CD14-positive monocyte (primary cell): ENCODE measurements at regions not wholly inside any gene's neighbourhood (a gene's known extent, or its start where the extent isn't known, plus 50 kb on each side); places are given as distances from the start of the nearest gene placed in this dataset.

Experiments
- DNase-seq, 3 donors: peaks; one replicate each; pipeline ENCODE4 v3.0.0-alpha.2; 2011 to 2022
- H2AFZ ChIP-seq: 2 replicates; pipeline ENCODE4 v1.6.0; 2012; ENCODE audit warnings: mild to moderate bottlenecking, low read depth, low read length, inconsistent platforms; ENCODE audit not compliant: insufficient read depth, poor library complexity, severe bottlenecking
- H3K27ac ChIP-seq, 2 donors: 1 replicate in 1 of 2; 2 replicates in 1 of 2; pipeline ENCODE4 v1.5.1; 2012 to 2013; ENCODE audit warnings: low read length in 2 of 2, control low read depth in 1 of 2, inconsistent platforms in 1 of 2, low read depth in 1 of 2, mild to moderate bottlenecking in 1 of 2
- H3K27me3 ChIP-seq, 2 donors: one replicate each; pipeline versions ENCODE4 v1.6.0 to v1.6.1; 2011 to 2013; ENCODE audit warnings: low read length in 2 of 2; ENCODE audit not compliant: control insufficient read depth in 2 of 2, insufficient read depth in 2 of 2
- H3K36me3 ChIP-seq, 2 donors: replicated peaks in 1 of 2; 1 replicate in 1 of 2; 2 replicates in 1 of 2; pipeline versions ENCODE4 v1.5.1 to v1.6.1; 2012 to 2013; ENCODE audit warnings: low read length in 2 of 2, control low read depth in 1 of 2, inconsistent platforms in 1 of 2, mild to moderate bottlenecking in 1 of 2; ENCODE audit not compliant: insufficient read depth in 2 of 2, control insufficient read depth in 1 of 2
- H3K4me1 ChIP-seq, 2 donors: 1 replicate in 1 of 2; 2 replicates in 1 of 2; pipeline versions ENCODE4 v1.5.1 to v1.6.1; 2012 to 2013; ENCODE audit warnings: low read length in 2 of 2, control low read depth in 1 of 2, inconsistent platforms in 1 of 2, mild to moderate bottlenecking in 1 of 2, moderate library complexity in 1 of 2; ENCODE audit not compliant: insufficient read depth in 2 of 2, control insufficient read depth in 1 of 2
- H3K4me2 ChIP-seq: replicated peaks from 2 replicates; pipeline ENCODE3; 2012; ENCODE audit warnings: low read length, moderate library complexity, mild to moderate bottlenecking; ENCODE audit not compliant: poor library complexity, severe bottlenecking; ENCODE audit errors: extremely low read depth
- H3K4me3 ChIP-seq, 3 experiments: fragments of 200-600 bp in 1 of 3; sonication (generic) in 1 of 3; replicated peaks in 1 of 3; 1 replicate in 2 of 3; 2 replicates in 1 of 3; pipeline ENCODE4 v1.5.1; 2011 to 2013; ENCODE audit warnings: low read length in 3 of 3, mild to moderate bottlenecking in 3 of 3, control low read depth in 2 of 3, low read depth in 2 of 3, inconsistent platforms in 1 of 3, moderate library complexity in 1 of 3
- H3K79me2 ChIP-seq: 2 replicates; pipeline ENCODE4 v1.6.0; 2012; ENCODE audit warnings: mild to moderate bottlenecking, control low read depth, inconsistent platforms, low read length, moderate library complexity; ENCODE audit not compliant: insufficient read depth
- H3K9ac ChIP-seq: 2 replicates; pipeline ENCODE4 v1.6.0; 2017; ENCODE audit warnings: low read length, mild to moderate bottlenecking; ENCODE audit not compliant: insufficient read depth, poor library complexity, severe bottlenecking
- H3K9me3 ChIP-seq, 2 donors: replicated peaks in 1 of 2; 1 replicate in 1 of 2; 2 replicates in 1 of 2; pipeline versions ENCODE4 v1.5.1 to v1.6.1; 2012 to 2013; ENCODE audit warnings: low read length in 2 of 2, control low read depth in 1 of 2; ENCODE audit not compliant: control insufficient read depth in 1 of 2, insufficient read depth in 1 of 2
- H4K20me1 ChIP-seq: 2 replicates; pipeline ENCODE4 v1.6.0; 2012; ENCODE audit warnings: mild to moderate bottlenecking, low read length, control low read depth, moderate library complexity; ENCODE audit not compliant: insufficient read depth
- H3K27ac Mint-ChIP-seq, 7 donors: one replicate each; pipeline ENCODE4 v1.8.0; 2020; ENCODE audit warnings: mild to moderate bottlenecking in 7 of 7, mixed read lengths in 7 of 7, moderate library complexity in 6 of 7, inconsistent platforms in 2 of 7
- H3K27me3 Mint-ChIP-seq, 3 donors: one replicate each; pipeline ENCODE4 v1.8.0; 2021 to 2022; ENCODE audit warnings: low read depth in 3 of 3, mild to moderate bottlenecking in 3 of 3, mixed read lengths in 3 of 3, moderate library complexity in 3 of 3, inconsistent platforms in 1 of 3
- H3K36me3 Mint-ChIP-seq, 2 donors: one replicate each; pipeline ENCODE4 v1.8.0; 2020; ENCODE audit warnings: mixed read lengths in 2 of 2, inconsistent platforms in 1 of 2, mild to moderate bottlenecking in 1 of 2
- H3K4me1 Mint-ChIP-seq: one replicate; pipeline ENCODE4 v1.8.0; 2020; ENCODE audit warnings: mild to moderate bottlenecking, mixed read lengths
- H3K4me3 Mint-ChIP-seq, 2 donors: one replicate each; pipeline ENCODE4 v1.8.0; 2020; ENCODE audit warnings: mild to moderate bottlenecking in 2 of 2, mixed read lengths in 2 of 2, moderate library complexity in 1 of 2
- H3K9me3 Mint-ChIP-seq, 7 donors: one replicate each; pipeline ENCODE4 v1.8.0; 2020 to 2022; ENCODE audit warnings: mixed read lengths in 7 of 7, mild to moderate bottlenecking in 6 of 7, moderate library complexity in 6 of 7, inconsistent platforms in 2 of 7
- CTCF ChIP-seq: fragments of 200-600 bp; IDR thresholded peaks from one replicate; pipeline ENCODE4 v1.8.0; 2022; ENCODE audit warnings: antibody characterized with exemption, mild to moderate bottlenecking
- WGBS: methylation state at CpG from one replicate; pipeline ENCODE4 v1.1.5; 2013; ENCODE audit warnings: missing lambda C conversion rate; ENCODE audit not compliant: insufficient coverage; 5-methylcytosine and 5-hydroxymethylcytosine counted together
- intact Hi-C, 2 donors: fragments of 100-400 bp; cut with micrococcal nuclease; formaldehyde crosslinking; loops; one replicate each; pipeline versions ENCODE4 v1.15.0 to v1.15.1; 2023

DNA sequence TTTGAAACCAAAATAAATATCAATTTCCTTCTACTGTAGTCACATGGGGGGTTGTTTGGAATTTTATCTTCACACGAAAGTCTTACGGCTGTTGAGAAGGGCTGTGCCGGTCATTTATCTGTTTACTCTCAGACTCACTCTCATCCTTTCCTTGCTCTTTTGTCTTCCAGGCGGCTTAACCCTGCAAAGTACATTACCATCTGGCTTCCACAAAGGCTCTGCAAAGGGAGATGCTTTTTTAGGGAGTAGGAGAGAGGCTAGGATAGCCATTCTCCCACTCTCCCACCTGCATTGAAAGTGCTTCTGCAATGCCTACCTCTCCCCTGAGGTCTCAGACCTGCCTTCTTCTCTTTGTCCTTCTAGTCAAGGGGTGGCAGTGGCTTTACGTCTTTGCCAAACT, 247.6 kb downstream of the MEIS1 start:
- Histone ChIP-seq H3K4me2 (no peak overlapping the region), H3K79me2 (no peaks in the 10 kb centered on the region), H3K36me3 (no peaks in the 10 kb centered on the region), H3K9me3 (no peaks in the 10 kb centered on the region), H2AFZ (no peak overlapping the region), H4K20me1 (no peaks in the 10 kb centered on the region), H3K4me1 (no peaks in the 10 kb centered on the region), H3K27ac (no peak overlapping the region), H3K9ac (no peak overlapping the region), H3K4me3 (no peak overlapping the region), H3K27me3 (no peaks in the 10 kb centered on the region)
- TF ChIP-seq CTCF: no peak
- no peak for DNase-seq
- Mint-ChIP-seq H3K36me3 (no peaks in the 10 kb centered on the region), H3K4me1 (no peaks in the 10 kb centered on the region), H3K9me3 (peaks cover 0 to 3% (median 0%) of the 10 kb centered on the region in 7 donors), H3K27ac (no peak overlapping the region), H3K27me3 (peaks cover 0 to 2% (median 0%) of the 10 kb centered on the region in 3 donors), H3K4me3 (no peak overlapping the region)
- intact Hi-C loops: no loop called here
- no CpG with 5 or more reads among the region's 5 CpGs for WGBS

GRCh38 chr2:66683064-66683463, 248.1 kb downstream of the MEIS1 start:
- Mint-ChIP-seq H3K27me3 (peaks cover 0 to 2% (median 0%) of the 10 kb centered on the region in 3 donors), H3K4me1 (no peaks in the 10 kb centered on the region), H3K36me3 (no peaks in the 10 kb centered on the region), H3K9me3 (peaks cover 0 to 3% (median 0%) of the 10 kb centered on the region in 7 donors), H3K4me3 (no peak overlapping the region), H3K27ac (no peak overlapping the region)
- H3K36me3 ChIP-seq: no peaks in the 10 kb centered on the region
- H2AFZ ChIP-seq: no peak overlapping the region
- H3K9me3 ChIP-seq: no peaks in the 10 kb centered on the region
- H3K4me1 ChIP-seq: no peaks in the 10 kb centered on the region
- DNase-seq: no peak
- 100% methylated on average over 1 of the region's 3 CpGs for WGBS
- no peak overlapping the region for H3K27ac ChIP-seq
- H3K4me2 ChIP-seq: no peak overlapping the region
- no peaks in the 10 kb centered on the region for H3K79me2 ChIP-seq
- H3K27me3 ChIP-seq: no peaks in the 10 kb centered on the region
- intact Hi-C loops: no loop called here
- no peak overlapping the region for H3K9ac ChIP-seq
- TF ChIP-seq CTCF: no peak
- no peak overlapping the region for H3K4me3 ChIP-seq
- H4K20me1 ChIP-seq: no peaks in the 10 kb centered on the region
